ENCODE measurements at regions not wholly inside any gene's neighbourhood (a gene's known extent, or its start where the extent isn't known, plus 50 kb on each side); places are given as distances from the start of the nearest gene placed in this dataset.

- TF ChIP-seq CTCF (IDR thresholded peaks at IDR 0.05): no peak
- TF ChIP-seq POLR2A (IDR thresholded peaks at IDR 0.05): no peak
- no peak for TF ChIP-seq EP300 (IDR thresholded peaks at IDR 0.05)
Measured at GRCh38 chr11:70603756-70604211, 205.5 kb downstream of the CTTN start.
